GM18858 (cell line): ENCODE measurements at regions not wholly inside any gene's neighbourhood (a gene's known extent, or its start where the extent isn't known, plus 50 kb on each side); places are given as distances from the start of the nearest gene placed in this dataset.
"Not testable (repeated sequence)": the region's sequence is repeated elsewhere in the genome, so short reads cannot be mapped to it uniquely, and the experiment has no call there.

Experiments
- ATAC-seq: cut with Tn5 transposase; IDR thresholded peaks from one replicate; pipeline ENCODE4 v1.9.1; 2021; ENCODE audit not compliant: unreplicated experiment

DNA sequence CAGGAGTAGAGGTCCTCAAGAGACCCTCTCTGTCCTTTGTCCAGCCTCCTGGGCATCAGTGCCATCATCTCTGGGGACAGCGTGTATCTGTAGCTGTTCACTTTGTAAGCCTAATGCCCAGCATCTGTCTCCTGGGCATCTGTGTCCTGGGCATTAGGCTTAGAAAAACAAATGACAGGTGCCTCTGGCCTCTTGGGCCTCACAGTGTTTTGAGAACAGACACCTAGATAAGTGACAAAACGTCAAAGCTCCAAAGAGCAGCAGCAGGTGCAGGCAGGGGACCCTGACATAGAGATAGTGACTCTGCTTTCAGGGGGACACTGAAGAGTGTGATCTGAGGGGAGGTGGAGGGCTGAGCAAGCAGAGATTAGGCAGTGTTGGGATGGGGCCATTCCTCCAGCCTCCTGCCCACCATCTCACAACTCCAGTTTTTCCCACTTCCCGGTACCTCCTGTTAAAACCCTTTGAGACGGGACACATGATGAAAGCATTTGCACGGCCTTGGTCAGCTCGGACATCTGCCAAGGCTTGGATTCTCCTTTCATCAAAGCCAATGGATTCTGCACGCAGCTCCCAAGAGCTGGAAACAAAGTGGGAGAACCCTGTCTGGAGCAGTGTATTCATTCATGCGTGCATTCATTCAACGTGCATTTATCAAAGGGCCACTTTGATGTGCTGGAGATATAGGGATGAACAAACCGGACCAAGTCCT, 55.5 kb upstream of the CD93 start:
- no peak for ATAC-seq

GRCh38 chr20:23140991-23141390, 54.9 kb upstream of the CD93 start:
- ATAC-seq, result no peak

DNA sequence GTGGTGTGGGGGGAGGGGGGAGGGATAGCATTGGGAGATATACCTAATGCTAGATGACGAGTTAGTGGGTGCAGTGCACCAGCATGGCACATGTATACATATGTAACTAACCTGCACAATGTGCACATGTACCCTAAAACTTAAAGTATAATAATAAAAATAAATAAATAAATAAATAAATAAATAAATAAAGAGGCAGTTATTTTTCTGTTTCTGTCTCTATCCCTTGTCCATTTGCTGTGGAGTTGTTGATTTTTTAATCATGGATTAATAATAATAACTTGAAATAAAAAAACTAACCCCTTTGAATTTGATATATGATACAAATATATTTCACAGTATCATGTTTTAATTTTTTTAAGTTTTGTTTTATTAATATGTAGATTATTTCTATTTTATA, 53.9 kb upstream of the CD93 start:
- not testable (repeated sequence) for ATAC-seq

GRCh38 chr20:23139524-23139923, 53.4 kb upstream of the CD93 start:
- no peak for ATAC-seq

DNA sequence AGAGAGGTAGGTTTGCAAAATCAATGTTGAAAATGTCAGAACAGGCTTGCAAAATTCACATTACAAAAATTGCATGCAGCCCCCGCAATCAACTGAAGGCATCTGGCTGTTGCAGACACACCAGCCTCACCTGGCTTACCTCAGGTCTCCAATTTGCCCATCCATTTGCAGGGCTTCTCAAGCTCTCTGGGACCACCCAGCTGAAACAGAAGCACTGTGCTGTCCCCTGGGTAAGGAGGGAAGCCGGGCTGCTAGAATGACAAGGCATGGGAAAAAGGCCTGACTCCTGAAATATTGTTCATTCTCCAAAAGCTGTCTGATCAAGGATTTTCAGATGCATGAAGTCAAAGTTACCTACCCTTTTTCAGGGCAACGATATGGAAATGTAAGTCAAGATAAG, 52.6 kb upstream of the CD93 start:
- ATAC-seq, result no peak

DNA sequence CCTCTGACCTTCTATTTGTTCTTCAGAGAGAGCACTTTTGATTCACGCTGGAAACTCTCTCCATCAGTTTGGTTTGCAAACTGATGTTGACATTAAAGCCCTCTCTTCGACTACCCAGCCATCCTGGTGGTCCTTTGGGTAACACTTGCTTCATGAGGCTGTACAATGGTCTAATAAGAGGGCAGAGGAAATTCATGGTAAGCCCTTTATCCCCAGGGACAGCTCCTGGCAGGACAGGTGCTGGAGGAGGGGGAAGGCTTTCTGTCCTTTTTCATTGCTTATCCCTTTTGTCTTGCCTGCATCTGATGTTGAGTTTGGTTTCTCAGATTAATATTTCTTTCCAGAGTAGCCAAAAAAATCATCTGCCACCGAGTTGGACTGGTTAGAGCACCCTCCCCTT, 52.1 kb upstream of the CD93 start:
- no peak for ATAC-seq

- no peak for ATAC-seq
Observed at GRCh38 chr20:23136893-23137745, 51.0 kb upstream of the CD93 start.

GRCh38 chr20:23135449-23136420, 49.6 kb upstream of the CD93 start:
- no peak for ATAC-seq
